OCI-LY1 (cell line): ENCODE measurements at regions not wholly inside any gene's neighbourhood (a gene's known extent, or its start where the extent isn't known, plus 50 kb on each side); places are given as distances from the start of the nearest gene placed in this dataset.
"Not testable (repeated sequence)": the region's sequence is repeated elsewhere in the genome, so short reads cannot be mapped to it uniquely, and the experiment has no call there.

Experiments
- H2AFZ ChIP-seq: fragments of 200-600 bp; sonication (generic), shearing (Covaris generic); 2 replicates; pipeline ENCODE4 v1.6.0; 2014; ENCODE audit warnings: antibody characterized with exemption, mild to moderate bottlenecking, low read length
- H3F3A ChIP-seq: fragments of 200-600 bp; sonication (generic), shearing (Covaris generic); 2 replicates; pipeline ENCODE4 v1.6.0; 2014; ENCODE audit warnings: mild to moderate bottlenecking, antibody characterized with exemption, low read length, moderate library complexity; ENCODE audit not compliant: insufficient read depth
- H3K27ac ChIP-seq: fragments of 200-600 bp; sonication (generic); 2 replicates; pipeline ENCODE4 v1.5.1; 2014; ENCODE audit warnings: low read length, mixed run types, mild to moderate bottlenecking, low read depth; ENCODE audit not compliant: poor library complexity, severe bottlenecking
- H3K27me3 ChIP-seq: fragments of 200-600 bp; sonication (generic); 2 replicates; pipeline ENCODE4 v1.6.0; 2014; ENCODE audit warnings: antibody characterized with exemption, mild to moderate bottlenecking, low read length, moderate library complexity; ENCODE audit not compliant: insufficient read depth
- H3K36me3 ChIP-seq: fragments of 200-600 bp; sonication (generic); 2 replicates; pipeline ENCODE4 v1.6.1; 2014; ENCODE audit warnings: mild to moderate bottlenecking, antibody characterized with exemption, low read length, moderate library complexity, mixed read lengths; ENCODE audit not compliant: insufficient read depth
- H3K4me1 ChIP-seq: fragments of 200-600 bp; sonication (generic); 2 replicates; pipeline ENCODE4 v1.5.1; 2014; ENCODE audit warnings: mild to moderate bottlenecking, low read length, moderate library complexity; ENCODE audit not compliant: insufficient read depth, severe bottlenecking
- H3K4me2 ChIP-seq: fragments of 200-600 bp; sonication (generic), shearing (Covaris generic); 2 replicates; pipeline ENCODE4 v1.6.1; 2014; ENCODE audit warnings: low read length
- H3K4me3 ChIP-seq: fragments of 200-600 bp; sonication (generic); 2 replicates; pipeline ENCODE4 v1.5.1; 2014; ENCODE audit warnings: low read length, low read depth, mild to moderate bottlenecking, mixed read lengths; ENCODE audit not compliant: poor library complexity, severe bottlenecking
- H3K79me2 ChIP-seq: fragments of 200-600 bp; shearing (Covaris generic); 2 replicates; pipeline ENCODE4 v1.6.1; 2016; ENCODE audit warnings: mixed run types, low read length, mixed read lengths; ENCODE audit not compliant: insufficient read depth
- H3K9ac ChIP-seq: fragments of 200-600 bp; sonication (generic), shearing (Covaris generic); 2 replicates; pipeline ENCODE4 v1.6.1; 2014; ENCODE audit warnings: mild to moderate bottlenecking, low read length, mixed read lengths
- H3K9me2 ChIP-seq: fragments of 200-600 bp; sonication (generic), shearing (Covaris generic); 2 replicates; pipeline ENCODE4 v1.6.1; 2014; ENCODE audit warnings: low read depth, mild to moderate bottlenecking, low read length, mixed read lengths
- H3K9me3 ChIP-seq: fragments of 200-600 bp; shearing (Covaris generic); 2 replicates; pipeline ENCODE4 v1.6.1; 2014; ENCODE audit warnings: low read length, mixed read lengths
- H4K20me1 ChIP-seq: fragments of 200-600 bp; sonication (generic), shearing (Covaris generic); 2 replicates; pipeline ENCODE4 v1.6.0; 2016; ENCODE audit warnings: mild to moderate bottlenecking, low read length; ENCODE audit not compliant: insufficient read depth
- EZH2 ChIP-seq: fragments of 200-600 bp; sonication (generic), shearing (Covaris generic); IDR thresholded peaks from 2 replicates; pipeline ENCODE4 v1.8.0; 2017; ENCODE audit warnings: borderline replicate concordance, mixed run types, mild to moderate bottlenecking, antibody characterized with exemption, low read length, moderate library complexity, mixed read lengths
- TF ChIP-seq, protein P1 (sequence below): fragments of 200-600 bp; sonication (generic), shearing (Covaris generic); IDR thresholded peaks from 2 replicates; pipeline ENCODE4 v1.5.1; 2017; ENCODE audit warnings: mild to moderate bottlenecking, antibody characterized with exemption, low read length, moderate library complexity, mixed read lengths

DNA sequence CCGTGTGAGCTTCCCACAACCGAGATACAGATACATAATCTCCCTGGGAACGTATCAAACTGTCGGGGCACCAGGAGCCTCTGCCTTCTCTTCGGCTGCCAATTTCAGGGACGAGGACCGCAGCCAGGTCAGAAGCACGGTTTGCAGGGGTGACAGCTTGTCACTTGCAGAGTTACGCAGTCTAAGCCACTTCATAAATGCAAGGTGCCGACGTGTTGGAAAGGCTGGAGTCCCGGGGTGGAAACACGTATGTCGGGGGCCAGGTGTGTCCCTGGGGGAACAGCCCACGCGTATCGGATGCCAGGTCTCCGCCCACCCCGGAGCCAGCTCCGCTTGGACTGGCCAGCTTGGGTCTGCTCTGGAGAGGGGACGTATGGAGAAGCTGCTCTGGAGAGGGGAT lies 76.3 kb upstream of the SHOX start:
- Histone ChIP-seq H3K4me3 (no peak overlapping the region), H2AFZ (no peak overlapping the region), H3K79me2 (no peaks in the 10 kb centered on the region), H3K4me1 (no peaks in the 10 kb centered on the region), H3K27me3 (no peaks in the 10 kb centered on the region), H3K4me2 (no peak overlapping the region), H3F3A (no peaks in the 10 kb centered on the region), H3K27ac (no peak overlapping the region), H4K20me1 (no peaks in the 10 kb centered on the region), H3K9ac (no peak overlapping the region), H3K9me3 (no peaks in the 10 kb centered on the region), H3K9me2 (no peaks in the 10 kb centered on the region), H3K36me3 (no peaks in the 10 kb centered on the region)
- TF ChIP-seq, protein P1, sequence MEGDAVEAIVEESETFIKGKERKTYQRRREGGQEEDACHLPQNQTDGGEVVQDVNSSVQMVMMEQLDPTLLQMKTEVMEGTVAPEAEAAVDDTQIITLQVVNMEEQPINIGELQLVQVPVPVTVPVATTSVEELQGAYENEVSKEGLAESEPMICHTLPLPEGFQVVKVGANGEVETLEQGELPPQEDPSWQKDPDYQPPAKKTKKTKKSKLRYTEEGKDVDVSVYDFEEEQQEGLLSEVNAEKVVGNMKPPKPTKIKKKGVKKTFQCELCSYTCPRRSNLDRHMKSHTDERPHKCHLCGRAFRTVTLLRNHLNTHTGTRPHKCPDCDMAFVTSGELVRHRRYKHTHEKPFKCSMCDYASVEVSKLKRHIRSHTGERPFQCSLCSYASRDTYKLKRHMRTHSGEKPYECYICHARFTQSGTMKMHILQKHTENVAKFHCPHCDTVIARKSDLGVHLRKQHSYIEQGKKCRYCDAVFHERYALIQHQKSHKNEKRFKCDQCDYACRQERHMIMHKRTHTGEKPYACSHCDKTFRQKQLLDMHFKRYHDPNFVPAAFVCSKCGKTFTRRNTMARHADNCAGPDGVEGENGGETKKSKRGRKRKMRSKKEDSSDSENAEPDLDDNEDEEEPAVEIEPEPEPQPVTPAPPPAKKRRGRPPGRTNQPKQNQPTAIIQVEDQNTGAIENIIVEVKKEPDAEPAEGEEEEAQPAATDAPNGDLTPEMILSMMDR, result no peak
- TF ChIP-seq EZH2, result no peak

DNA sequence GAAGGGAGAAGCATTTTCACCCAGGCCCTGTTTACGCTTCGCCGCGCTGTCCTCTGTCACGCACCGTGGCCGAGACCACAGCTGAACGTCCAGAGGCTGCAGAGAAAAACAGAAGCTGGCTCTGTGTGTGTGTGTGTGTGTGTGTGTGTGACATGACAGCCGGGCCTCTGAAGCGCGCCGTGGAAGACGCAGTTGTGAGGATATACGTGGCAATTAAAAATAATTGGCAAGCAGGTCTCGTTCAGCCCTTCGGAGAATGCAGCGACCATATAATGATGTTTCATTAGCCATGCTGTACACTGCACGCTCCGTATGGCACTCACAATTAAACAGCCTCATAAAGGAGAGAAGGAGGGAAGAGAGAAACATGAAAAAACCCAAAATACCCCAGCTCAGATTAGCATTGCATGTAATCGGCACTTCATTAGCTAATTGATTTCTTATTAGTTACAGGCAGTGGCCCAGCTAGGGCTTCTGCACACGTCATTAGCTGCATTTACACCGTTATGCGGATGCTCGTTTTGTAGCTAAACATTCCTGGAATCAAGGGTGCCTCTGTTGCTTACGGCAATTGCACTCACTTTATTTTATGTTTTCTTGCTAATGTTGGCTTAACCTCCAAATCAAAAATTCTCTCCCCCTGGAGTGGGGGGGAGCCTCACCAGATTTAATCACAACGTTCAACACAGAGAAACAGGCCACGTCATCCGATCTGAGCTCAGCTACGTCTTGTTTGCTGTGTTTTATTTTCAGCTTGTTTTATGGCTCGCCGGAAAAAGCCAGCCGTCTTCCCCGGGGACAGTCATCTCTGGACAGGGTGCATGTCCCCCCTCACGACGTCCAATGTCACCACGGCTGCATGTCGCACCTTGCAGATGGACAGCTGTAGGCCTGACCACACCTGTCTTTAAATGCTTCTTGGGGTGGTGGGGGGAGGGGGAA lies 74.6 kb upstream of the SHOX start:
- Histone ChIP-seq H3K4me2 (no peak overlapping the region), H4K20me1 (no peaks in the 10 kb centered on the region), H3K27me3 (no peaks in the 10 kb centered on the region)

DNA sequence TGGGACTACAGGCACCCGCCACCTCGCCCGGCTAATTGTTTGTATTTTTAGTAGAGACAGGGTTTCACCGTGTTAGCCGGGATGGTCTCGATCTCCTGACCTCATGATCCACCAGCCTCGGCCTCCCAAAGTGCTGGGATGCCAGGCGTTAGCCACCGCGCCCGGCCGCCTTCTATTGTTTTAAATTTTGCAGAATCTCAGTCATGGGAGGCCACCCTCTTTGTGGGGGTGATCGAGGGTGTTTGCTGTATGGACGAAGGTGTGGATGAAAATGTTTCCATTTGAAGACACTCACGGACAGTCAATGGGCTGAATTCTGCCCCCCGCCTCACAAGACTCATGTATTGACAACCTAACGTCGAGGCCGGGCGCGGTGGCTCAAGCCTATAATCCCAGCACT lies 73.0 kb upstream of the SHOX start:
- not testable (repeated sequence) for H3K27ac ChIP-seq, H3K9me2 ChIP-seq, H3K4me3 ChIP-seq, H3K27me3 ChIP-seq, H3F3A ChIP-seq, H2AFZ ChIP-seq, H3K9ac ChIP-seq, H3K36me3 ChIP-seq, H3K79me2 ChIP-seq, H3K4me1 ChIP-seq, H3K4me2 ChIP-seq, H3K9me3 ChIP-seq, H4K20me1 ChIP-seq

More for the DNA sequence above, 74.6 kb upstream of the SHOX start:
- Histone ChIP-seq H3K36me3 (no peaks in the 10 kb centered on the region), H3K9me3 (no peaks in the 10 kb centered on the region), H3K79me2 (no peaks in the 10 kb centered on the region), H3K4me1 (no peaks in the 10 kb centered on the region), H3F3A (no peaks in the 10 kb centered on the region), H3K27ac (no peak overlapping the region), H3K4me3 (no peak overlapping the region), H3K9ac (no peak overlapping the region), H3K9me2 (no peaks in the 10 kb centered on the region), H2AFZ (no peak overlapping the region)
- TF ChIP-seq EZH2, result no peak
- TF ChIP-seq, protein P1, result no peak

DNA sequence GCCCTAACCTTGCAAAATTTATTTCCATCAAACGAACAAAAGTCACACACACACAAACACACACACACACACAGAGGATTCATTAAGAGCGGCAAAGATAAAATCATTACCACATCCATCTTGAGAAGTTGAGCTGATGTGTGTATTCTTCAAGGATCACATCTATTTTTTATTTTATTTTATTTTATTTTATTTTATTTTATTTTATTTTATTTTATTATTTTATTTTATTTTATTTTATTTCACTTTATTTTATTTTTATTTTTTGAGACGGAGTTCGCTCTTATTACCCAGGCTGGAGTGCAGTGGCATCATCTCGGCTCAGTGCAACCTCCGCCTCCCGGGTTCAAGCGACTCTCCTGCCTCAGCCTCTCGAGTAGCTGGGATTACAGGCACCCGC lies 71.3 kb upstream of the SHOX start:
- H3K9me3 ChIP-seq, H2AFZ ChIP-seq, H3K36me3 ChIP-seq, H4K20me1 ChIP-seq, H3K79me2 ChIP-seq, H3K4me2 ChIP-seq, H3K9ac ChIP-seq, H3K4me1 ChIP-seq, H3F3A ChIP-seq, H3K4me3 ChIP-seq, H3K27me3 ChIP-seq, H3K27ac ChIP-seq, H3K9me2 ChIP-seq: not testable (repeated sequence)
